ENCODE measurements at regions not wholly inside any gene's neighbourhood (a gene's known extent, or its start where the extent isn't known, plus 50 kb on each side); places are given as distances from the start of the nearest gene placed in this dataset.
A peak's percentile ranks its signal among the peaks of the same experiment; 100 is the strongest.
"Not testable (repeated sequence)": the region's sequence is repeated elsewhere in the genome, so short reads cannot be mapped to it uniquely, and the experiment has no call there.

GRCh38 chr18:55695091-55695490, 107.1 kb upstream of the TCF4 start:
- DNase-seq = peak; percentile 21

DNA sequence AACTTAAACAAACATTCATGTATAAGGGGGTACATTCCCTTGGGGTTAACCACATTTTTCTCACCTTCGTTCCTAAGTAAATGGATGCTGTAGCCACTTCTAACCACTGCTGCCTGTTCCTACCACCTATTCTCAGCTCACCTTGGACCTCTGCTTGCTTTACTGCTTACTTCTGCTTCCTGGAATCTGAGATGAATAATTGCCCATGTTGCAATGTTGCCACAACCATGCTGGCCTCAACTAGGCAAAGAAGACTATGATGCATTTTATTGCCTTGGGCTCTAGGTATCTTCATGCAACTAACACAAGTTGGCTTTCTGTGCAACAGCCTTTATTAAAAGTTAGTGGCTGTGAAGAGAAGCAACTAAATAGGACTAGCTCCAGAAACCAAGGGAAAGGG, 106.3 kb upstream of the TCF4 start:
- peak; percentile 11 for DNase-seq

GRCh38 chr18:55688030-55688429, 100.0 kb upstream of the TCF4 start:
- DNase-seq = no peak

GRCh38 chr18:55687106-55687505, 99.1 kb upstream of the TCF4 start:
- DNase-seq = no peak

DNA sequence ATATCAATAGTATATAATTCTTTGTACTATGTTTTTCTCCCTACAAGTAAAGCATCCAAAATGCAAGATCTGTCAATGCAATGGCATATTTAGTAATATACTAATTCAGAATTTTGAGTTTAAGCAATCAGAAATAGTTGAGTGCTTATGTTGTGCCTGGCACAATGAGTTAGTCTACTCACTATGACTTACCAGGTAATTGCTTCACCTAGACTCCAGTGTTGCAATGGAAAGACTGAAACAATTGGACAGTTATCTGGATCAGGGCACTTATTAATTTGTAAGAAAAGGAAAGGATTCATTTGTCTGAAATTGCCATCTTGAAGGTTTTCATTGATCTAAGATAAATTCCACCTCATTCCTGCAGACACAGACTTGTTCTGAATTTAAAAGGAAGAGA, 97.6 kb upstream of the TCF4 start:
- no peak for DNase-seq

DNA sequence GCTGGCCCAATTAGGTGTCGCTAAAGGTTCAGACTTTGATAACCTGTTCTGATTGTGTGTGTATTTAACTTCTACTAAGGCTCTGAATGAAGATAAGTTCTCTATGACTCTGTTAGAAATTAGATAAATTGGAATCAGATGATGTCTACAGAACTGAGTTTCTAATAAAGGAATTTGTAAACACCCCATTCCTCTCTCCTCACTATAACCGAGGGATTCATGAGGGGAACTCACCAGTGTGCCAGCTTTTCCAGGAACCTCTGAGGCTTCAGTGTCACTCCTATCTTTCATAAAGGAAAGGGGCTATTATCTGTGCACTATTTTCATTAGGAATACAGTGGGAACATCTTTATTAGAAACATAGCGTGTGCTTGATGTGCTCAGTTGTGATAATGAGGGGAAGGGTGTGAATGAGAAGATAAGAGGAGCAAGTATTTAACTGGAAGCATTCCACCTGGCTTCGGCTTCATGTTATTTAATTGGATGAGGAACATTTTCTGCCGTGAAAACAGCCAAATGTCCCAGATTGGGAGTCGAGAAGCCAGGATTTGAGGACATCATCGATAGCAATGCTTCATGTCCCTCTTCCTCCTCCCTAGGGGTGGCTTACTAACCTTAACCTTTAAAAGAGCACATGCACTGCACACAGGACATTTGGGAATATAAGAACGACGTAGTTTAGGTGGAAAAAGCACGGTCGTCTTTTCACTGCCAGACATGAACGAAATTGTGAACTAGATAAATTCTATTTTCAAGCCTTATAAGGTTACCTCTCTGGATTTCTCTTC, 84.8 kb upstream of the TCF4 start:
- peak; percentile 3 for DNase-seq

DNA sequence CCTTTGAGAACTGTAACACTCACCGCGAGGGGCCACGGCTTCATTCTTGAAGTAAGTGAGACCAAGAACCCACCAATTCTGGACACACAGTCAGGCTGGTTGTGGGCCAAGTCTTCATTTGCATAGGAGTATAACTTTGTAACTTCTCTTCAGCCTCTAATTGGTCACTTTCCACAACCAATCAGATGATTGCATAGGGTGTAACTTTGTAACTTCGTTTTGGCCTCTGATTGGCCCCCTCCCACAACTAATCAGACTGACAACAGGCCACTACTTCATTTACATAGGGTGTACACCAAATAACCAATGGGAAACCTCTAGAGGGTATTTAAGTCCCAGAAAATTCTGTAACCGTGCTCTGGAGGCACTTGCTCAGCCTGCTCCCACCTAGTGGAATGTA, 77.5 kb upstream of the TCF4 start:
- DNase-seq = no peak

DNA sequence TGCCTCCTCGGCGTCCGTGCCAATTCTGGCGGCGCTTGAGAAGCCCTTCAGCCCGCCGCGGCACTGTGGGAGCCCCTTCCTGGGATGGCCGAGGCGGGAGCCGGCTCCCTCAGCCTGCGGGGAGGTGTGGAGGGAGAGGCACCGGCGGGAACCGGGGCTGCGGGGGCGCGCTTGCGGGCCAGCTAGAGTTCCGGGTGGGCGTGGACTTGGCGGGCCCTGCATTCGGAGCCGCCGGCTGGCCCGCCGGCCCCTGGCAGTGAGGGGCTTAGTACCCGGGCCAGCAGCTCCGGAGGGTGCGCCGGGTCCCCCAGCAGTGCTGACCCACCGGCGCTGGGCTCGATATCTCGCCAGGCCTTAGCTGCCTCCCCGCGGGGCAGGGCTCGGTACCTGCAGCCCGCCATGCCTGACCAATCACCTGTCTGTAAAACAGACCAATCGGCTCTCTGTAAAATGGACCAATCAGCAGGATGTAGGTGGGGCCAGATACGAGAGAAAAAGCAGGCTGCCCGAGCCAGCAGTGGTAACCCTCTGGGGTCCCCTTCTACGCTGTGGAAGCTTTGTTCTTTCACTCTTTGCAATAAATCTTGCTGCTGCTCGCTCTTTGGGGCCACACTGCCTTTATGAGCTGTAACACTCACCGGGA, 76.9 kb upstream of the TCF4 start:
- not testable (repeated sequence) for DNase-seq

DNA sequence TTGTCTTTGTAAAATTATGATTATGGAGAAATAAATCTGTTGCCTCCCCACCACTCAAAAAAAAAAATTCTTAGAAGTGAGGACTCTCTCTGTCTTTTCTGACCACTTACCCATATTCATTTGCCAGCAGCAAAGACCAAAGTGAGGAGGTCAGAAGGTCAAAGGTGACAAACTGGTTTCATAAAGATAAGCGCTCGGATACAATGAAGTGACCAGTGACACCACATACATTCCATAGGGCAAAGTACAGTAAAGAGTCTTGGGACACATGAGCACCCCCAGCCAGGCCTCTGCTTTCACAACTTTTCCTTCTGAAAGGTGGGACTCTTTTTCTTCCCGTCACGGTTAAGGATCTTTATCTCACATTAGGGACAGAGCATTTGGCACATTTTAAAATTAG, 75.9 kb upstream of the TCF4 start:
- DNase-seq = no peak

DNA sequence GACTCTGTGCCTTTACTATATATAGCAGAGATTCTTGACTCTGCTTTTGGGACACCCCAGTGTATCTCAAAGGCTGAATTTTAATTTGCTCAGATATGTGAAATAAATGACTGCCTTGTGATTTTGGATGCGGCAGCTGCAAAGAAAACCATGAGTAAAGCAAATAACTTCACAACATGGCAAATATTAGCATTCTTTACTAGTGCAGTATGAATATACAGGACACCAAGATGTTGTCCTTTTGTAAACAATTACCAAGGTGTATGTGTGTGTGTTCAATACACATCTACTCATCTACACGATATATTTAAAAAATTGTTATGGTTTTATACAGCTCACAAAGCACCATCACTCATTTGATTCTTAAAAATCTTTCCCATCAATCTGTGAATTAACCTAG, 70.6 kb upstream of the TCF4 start:
- DNase-seq = no peak

DNA sequence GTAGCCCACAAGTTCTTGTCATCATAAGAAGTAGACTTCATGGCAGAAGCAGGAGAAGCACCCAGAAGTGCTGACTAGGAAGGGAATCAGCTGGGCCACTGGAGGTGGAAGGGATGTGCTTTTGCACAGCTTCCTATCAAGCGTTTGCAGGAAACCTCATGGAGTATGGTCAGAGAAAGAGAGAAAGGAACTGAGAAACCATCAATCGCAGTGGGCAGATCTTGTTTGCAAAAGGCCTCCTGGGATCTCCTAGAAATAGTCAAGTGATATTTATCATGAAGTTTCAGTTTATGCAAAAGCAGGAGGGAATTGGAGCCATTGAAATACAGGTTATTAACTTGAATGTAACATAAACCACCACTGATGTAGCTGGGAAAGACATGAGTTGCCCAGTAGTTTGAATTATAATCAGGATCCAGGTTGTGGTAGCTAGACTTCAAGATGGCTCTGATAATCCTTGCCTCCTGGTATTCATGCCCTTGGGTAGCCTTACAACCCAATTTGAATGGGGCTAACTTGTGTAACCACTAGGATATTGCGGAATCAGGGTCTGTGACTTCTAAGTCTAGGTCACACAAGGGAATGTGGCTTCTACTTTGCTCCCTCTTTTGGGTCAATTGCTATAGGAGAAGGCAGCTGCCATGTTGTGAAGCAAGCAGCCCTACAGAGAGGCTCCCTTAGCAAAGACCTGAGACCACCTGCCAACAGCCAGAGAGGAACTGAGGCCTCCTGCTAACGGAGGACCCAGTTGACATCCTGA, 69.8 kb upstream of the TCF4 start:
- no peak for DNase-seq

DNA sequence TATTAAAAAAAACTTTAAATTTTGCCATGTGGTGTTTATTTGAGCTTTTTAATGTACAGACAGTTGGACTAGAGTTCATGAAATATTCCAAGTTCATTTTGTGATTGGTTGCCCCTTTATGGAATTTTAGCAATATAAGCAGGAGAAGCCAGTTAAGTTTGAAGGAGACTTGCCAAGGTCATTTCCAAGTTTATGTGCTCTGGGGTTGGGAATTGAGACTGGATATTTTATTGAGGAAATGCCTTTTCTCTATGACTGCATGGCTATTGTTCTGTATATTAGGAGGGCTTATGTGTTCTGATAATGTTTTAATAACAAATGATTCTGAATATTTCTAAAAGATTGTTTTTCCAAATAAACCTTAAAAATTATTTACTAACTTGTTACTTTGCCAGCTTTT, 67.0 kb upstream of the TCF4 start:
- DNase-seq = no peak

GRCh38 chr18:55651236-55651635, 63.2 kb upstream of the TCF4 start:
- no peak for DNase-seq

DNA sequence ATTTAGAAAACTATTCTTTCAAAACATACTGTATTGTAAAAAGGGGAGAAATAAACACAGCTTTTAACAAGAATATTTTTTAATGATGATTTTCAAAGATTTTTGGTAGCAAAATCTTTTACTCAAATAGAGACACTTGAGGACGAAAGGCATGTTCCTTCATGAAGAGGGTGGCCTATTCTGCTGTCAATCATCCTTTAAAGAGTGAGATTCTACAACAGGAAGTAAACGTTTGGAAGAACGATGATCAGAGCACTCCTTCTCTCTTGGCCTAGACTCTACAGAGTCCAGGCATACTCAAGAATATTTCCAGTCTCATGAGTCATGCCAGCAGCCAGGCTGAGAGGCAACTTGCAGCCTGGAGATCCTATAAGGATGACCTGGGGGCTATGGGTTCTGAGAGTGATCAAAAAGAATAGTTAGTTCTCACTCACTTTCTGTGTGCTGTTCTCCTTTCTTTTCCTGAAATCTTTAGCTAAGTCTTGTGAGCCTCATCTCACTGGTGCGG, 62.4 kb upstream of the TCF4 start:
- DNase-seq = no peak

DNA sequence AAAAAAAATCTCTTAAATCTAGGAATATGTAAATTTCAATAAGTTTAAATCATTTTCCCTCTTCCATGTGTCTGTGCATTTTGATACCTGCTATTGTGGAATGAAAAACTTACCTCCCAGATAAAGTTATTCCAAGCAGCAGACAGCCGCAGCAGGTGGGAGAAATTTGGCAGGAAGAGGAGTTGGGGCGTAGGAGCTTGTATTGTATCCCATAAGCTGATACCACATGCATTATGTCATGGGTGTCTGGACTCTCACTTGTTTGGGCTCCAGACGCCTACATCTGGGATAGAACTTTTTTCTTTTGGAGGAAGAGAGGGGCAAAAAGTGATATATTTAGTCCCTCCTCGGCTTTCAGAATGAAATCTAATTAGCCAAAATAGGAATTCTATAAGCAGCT, 59.3 kb upstream of the TCF4 start:
- no peak for DNase-seq

GRCh38 chr18:55642191-55642590, 54.2 kb upstream of the TCF4 start:
- DNase-seq = no peak

DNA sequence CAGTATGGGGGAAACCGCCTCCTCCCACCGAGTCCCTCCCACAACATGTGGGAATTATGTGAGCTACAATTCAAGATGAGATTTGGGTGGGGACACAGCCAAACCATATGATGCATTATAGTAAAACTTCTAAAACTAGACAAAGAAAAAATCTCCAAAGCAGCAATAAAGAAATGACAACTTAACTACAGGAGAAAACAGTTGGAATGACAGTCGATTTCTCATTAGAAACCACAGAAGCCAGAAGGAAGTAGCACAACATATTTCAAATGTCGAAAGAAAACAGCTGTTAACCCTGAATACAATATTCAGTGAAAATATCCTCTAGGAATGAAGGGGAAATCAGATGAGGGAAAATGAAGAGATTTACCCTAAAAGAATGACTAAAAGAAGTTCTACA, 53.5 kb upstream of the TCF4 start:
- DNase-seq = peak; percentile 37

Data from fibroblast of skin of right quadriceps (primary cell).